GM12864 (cell line): ENCODE measurements at regions not wholly inside any gene's neighbourhood (a gene's known extent, or its start where the extent isn't known, plus 50 kb on each side); places are given as distances from the start of the nearest gene placed in this dataset.

Source experiments
- DNase-seq: peaks from one replicate; pipeline ENCODE4 v3.0.0-alpha.2; 2011; ENCODE audit warnings: low read depth
- H3K4me3 ChIP-seq: 2 replicates; pipeline ENCODE4 v1.5.1; 2011; ENCODE audit warnings: mild to moderate bottlenecking, low read depth, low read length, control low read depth
- TF ChIP-seq, protein P1 (sequence below): IDR thresholded peaks from 2 replicates; pipeline ENCODE4 v1.5.1; 2011; ENCODE audit warnings: low read depth, mild to moderate bottlenecking, moderate library complexity, low read length, control low read depth, inconsistent platforms; ENCODE audit errors: missing control alignments

DNA sequence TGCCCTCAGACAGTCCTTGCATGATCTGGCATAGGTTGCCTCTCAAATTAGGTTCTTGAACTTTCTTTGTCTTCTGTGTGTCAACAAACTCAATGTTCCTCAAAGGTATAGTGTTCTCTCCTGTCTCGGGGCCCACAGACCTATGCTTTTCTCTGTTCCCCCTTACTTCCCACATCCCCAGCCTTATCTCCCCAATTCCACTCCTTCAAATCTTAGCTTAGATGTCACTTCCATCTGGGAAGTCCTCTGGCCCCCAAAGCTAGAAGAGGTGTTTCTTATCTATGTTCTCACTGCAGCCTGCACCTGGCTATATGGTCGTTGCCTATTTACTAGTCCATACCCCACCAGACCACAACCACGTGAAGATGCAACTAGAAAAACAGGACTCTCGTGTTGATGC, 134.6 kb upstream of the MYCN start:
- TF ChIP-seq, protein P1, sequence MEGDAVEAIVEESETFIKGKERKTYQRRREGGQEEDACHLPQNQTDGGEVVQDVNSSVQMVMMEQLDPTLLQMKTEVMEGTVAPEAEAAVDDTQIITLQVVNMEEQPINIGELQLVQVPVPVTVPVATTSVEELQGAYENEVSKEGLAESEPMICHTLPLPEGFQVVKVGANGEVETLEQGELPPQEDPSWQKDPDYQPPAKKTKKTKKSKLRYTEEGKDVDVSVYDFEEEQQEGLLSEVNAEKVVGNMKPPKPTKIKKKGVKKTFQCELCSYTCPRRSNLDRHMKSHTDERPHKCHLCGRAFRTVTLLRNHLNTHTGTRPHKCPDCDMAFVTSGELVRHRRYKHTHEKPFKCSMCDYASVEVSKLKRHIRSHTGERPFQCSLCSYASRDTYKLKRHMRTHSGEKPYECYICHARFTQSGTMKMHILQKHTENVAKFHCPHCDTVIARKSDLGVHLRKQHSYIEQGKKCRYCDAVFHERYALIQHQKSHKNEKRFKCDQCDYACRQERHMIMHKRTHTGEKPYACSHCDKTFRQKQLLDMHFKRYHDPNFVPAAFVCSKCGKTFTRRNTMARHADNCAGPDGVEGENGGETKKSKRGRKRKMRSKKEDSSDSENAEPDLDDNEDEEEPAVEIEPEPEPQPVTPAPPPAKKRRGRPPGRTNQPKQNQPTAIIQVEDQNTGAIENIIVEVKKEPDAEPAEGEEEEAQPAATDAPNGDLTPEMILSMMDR, result no peak
- no peak overlapping the region for H3K4me3 ChIP-seq
- DNase-seq, result no peak

DNA sequence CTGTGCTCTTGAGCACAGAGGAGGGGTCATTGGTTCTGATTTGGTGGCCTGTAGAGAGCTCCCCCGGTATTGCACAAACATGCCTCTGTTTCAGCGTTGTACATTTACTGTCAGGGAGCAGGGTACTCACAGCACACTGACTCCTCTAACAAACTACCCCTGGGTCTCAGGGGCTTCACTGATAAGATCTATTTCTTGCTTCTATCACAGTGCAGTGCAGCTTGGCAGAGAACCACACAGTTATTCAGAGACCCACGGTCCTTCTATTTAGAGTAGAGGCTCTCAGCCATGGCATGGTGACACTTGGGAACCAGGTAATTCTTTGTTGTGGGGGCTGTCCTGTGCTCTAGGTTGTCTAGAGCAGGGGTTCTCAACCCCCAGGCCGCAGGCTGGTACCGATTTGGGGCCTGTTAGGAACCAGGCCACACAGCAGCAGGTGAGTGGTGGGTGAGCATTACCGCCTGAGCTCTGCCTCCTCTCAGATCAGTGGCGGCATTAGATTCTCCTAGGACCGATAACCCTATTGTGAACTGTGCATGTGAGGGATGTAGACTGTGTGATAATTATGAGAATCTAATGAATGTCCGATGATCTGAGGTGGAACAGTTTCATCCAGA, 133.4 kb upstream of the MYCN start:
- H3K4me3 ChIP-seq, result no peak overlapping the region
- no peak for DNase-seq
- TF ChIP-seq, protein P1, result no peak

- no peak for DNase-seq
- TF ChIP-seq, protein P1, result no peak
- H3K4me3 ChIP-seq, result no peak overlapping the region
Measured at GRCh38 chr2:15807418-15808203, 132.7 kb upstream of the MYCN start.

DNA sequence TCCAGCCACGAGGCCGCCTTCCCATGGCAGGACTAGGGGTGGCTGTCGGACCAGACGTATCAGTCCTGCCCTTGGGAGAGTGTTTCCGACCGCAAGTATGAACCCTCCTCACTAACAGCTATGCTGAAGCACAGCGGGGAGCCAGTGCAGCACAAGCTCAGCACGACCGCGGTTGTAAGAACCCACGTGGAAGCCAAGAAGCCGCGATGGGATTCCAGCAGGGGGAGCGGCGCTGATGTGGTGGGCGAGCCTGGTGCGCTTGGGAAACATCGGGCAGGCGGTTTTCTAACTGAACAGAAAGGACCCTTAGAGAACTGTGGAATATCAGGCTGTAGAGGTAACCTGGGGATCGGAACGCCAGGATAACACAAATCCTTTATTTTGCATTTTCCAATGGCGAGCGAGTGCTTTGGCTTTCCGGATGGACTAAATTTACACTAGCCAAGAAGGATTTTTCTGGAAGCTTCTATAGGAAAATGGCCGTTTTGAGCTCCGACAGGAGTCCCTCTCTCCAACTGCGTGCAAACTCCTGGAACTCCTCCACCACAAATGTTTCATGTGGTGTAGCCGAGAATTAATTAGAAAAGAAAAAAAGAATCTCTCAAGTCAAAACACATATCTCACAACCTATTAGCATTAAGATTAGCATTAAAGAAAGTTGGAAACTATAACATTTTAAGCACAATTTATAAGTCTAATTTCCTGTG, 132.0 kb upstream of the MYCN start:
- H3K4me3 ChIP-seq, result no peak overlapping the region
- no peak for DNase-seq
- TF ChIP-seq, protein P1, result no peak

GRCh38 chr2:15808944-15809343, 131.4 kb upstream of the MYCN start:
- DNase-seq, result no peak
- no peak overlapping the region for H3K4me3 ChIP-seq
- TF ChIP-seq, protein P1, result no peak

DNA sequence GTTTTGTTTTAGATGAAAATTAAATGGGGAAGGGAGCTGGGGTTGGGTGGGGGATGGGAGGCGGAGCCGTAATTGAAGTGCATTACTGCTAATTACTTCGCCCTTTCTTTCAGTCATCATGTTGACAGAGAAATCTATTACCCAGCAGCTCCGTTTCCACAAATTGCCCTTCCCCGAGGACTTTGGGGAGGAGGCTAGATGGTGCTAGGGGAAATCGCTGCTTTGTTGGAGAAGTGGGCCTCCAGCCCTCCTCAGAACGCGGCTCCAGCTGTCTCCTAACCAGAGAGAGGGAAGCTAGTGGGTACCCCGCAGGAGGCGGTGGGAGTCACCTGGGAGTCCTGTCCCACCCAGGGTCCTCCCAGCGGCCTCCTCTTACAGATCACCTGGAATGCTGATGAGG, 130.9 kb upstream of the MYCN start:
- no peak overlapping the region for H3K4me3 ChIP-seq
- no peak for DNase-seq

More for the DNA sequence above, 130.9 kb upstream of the MYCN start:
- TF ChIP-seq, protein P1, result no peak
